VCaP (cell line): ENCODE measurements at regions not wholly inside any gene's neighbourhood (a gene's known extent, or its start where the extent isn't known, plus 50 kb on each side); places are given as distances from the start of the nearest gene placed in this dataset.

Experiments used
- H3K27ac ChIP-seq: fragments of 450-650 bp; 2 replicates; pipeline ENCODE4 v1.5.1; 2017
- TF ChIP-seq, protein P1 (sequence below): fragments of 450-650 bp; conservative IDR thresholded peaks from 2 replicates; pipeline ENCODE4 v1.5.1; 2017; ENCODE audit warnings: mild to moderate bottlenecking, moderate library complexity

- TF ChIP-seq, protein P1, sequence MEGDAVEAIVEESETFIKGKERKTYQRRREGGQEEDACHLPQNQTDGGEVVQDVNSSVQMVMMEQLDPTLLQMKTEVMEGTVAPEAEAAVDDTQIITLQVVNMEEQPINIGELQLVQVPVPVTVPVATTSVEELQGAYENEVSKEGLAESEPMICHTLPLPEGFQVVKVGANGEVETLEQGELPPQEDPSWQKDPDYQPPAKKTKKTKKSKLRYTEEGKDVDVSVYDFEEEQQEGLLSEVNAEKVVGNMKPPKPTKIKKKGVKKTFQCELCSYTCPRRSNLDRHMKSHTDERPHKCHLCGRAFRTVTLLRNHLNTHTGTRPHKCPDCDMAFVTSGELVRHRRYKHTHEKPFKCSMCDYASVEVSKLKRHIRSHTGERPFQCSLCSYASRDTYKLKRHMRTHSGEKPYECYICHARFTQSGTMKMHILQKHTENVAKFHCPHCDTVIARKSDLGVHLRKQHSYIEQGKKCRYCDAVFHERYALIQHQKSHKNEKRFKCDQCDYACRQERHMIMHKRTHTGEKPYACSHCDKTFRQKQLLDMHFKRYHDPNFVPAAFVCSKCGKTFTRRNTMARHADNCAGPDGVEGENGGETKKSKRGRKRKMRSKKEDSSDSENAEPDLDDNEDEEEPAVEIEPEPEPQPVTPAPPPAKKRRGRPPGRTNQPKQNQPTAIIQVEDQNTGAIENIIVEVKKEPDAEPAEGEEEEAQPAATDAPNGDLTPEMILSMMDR = no peak
- no peak overlapping the region for H3K27ac ChIP-seq
Measured at GRCh38 chr7:50185208-50185607, 92.2 kb upstream of the ZPBP start.

GRCh38 chr7:50184271-50184990 is 91.4 kb upstream of the ZPBP start:
- TF ChIP-seq, protein P1 = no peak
- H3K27ac ChIP-seq = no peak overlapping the region

DNA sequence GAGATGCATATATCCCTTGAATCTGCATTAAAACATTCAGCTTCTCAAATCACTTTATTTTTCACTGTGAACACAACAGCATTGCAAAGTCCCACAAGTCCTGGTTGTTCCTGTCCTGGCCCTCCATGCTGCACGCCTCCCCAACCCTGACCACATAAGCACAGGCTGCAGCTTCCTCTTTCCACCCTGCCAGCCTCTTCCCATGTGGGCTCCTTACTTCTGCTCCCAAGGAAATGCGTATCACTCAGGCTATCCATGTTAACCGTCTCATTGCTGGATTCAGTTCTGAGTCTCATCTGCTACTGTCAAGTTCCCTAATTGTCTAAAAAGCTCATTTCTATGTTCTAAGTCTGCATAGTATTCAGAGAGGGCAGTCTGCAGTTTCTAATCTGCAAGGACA is 89.7 kb upstream of the ZPBP start:
- TF ChIP-seq, protein P1 = no peak
- no peak overlapping the region for H3K27ac ChIP-seq

DNA sequence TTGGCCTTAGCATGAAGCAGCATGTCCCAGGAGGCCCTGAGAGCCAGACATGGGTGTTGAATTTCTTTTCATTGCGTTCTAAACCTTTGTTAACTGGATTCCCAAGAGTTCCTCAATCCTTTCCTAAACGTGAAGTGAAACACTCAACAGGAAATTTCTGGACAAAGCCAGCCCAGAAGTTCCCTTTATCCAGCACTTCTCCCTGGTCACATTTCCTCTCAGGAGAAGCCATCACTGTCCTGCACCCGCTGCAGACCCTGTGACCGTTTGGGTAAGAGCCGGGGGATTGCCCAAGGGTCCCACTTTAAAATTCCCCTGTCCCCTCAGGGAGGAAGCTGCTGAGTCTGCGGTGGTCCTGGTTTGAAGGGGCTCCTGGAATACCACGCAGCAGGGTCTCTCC is 88.0 kb upstream of the ZPBP start:
- H3K27ac ChIP-seq = no peak overlapping the region
- TF ChIP-seq, protein P1 = no peak

DNA sequence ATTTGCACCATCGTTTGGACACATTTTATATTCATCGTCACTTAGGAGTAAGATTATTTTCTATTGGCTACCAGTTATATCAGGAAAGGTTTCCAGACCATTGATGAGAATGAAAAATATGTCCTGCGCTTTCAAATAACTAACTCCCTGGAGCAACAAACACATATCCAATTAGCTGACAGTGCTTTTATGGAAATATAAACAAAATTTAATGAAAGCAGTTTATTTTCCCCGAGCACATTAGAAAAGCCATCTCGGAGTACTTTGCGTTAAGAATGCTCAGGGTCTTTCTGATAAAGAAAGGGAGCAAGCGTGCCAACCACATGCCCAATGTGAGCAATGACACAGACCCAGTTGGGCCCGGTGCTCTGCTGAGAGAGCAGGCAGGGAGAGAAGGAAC is 85.1 kb upstream of the ZPBP start:
- no peak overlapping the region for H3K27ac ChIP-seq
- TF ChIP-seq, protein P1 = no peak

DNA sequence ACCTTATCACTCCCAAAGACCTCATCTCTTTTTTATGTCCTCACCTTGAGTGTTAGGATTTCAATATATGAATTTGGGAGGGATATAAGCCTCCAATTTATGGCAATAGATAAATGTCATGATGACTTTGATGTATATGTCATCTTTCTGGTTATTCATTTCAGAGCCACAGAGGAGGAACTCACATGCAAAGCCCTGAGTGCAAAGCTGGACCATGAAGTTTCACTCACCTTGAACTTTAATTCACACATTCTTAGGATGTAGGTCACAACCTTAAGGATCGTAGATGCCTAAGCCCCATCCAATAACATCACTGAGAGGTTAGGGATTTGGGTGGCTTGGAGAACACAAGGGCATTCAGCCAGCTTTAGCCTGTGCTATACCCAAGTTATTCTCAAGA is 81.9 kb upstream of the ZPBP start:
- TF ChIP-seq, protein P1 = no peak

DNA sequence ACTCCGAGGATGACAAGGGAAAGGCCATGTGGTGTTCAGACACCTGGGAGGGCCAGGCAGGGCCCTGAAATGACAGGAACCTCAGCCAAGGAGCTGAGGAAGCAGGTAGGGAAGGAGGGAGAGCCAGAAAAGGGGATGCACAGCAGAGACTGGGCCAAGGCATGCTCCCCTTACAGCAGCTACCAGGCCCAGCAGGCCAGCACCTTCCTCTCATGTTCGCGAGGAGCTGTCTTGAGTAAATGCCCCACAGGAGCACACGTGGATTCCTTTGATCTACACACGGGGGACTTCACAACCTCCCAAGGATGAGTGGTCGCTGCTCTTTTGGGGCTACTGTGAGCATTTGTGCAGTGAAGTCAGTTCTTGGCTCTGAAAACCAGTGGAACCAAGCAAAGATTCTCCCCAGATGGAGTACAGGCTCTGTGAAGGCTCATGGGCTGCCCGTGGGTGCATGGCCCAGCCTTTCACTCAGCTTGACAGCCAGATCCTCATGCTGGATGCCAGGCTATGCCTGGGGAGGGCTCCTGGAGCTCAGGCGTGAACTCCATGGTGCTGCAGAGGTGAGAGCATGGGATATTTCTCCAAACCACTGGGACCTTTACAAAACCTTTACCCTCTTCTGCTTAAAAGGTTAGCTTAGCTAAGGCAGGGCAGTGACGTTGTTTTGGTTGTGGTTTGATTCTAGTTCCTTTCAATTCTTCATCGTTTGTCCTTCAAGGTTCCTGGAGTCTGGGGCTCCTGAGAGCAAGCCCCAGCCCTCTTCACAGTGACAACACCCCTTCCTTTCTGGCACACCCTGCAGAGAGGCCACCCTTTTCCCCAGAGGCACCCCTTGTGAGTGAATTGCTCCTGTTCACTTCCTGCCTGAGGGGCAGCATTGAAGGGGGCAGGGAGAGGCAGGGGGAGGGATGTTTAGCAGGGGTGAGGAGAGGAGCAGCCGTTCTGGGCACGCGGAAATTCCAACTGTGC is 74.2 kb upstream of the ZPBP start:
- TF ChIP-seq, protein P1 = no peak
- no peak overlapping the region for H3K27ac ChIP-seq

More for the DNA sequence above, 81.9 kb upstream of the ZPBP start:
- no peak overlapping the region for H3K27ac ChIP-seq
